DOHH2 (cell line): ENCODE measurements at regions not wholly inside any gene's neighbourhood (a gene's known extent, or its start where the extent isn't known, plus 50 kb on each side); places are given as distances from the start of the nearest gene placed in this dataset.
"Not testable (repeated sequence)": the region's sequence is repeated elsewhere in the genome, so short reads cannot be mapped to it uniquely, and the experiment has no call there.

Experiments
- H3F3A ChIP-seq: fragments of 200-600 bp; sonication (generic), shearing (Covaris generic); 2 replicates; pipeline ENCODE4 v1.6.0; 2016; ENCODE audit warnings: antibody characterized with exemption, mild to moderate bottlenecking; ENCODE audit not compliant: control insufficient read depth, insufficient read depth
- H3K27ac ChIP-seq: fragments of 200-600 bp; sonication (generic); 2 replicates; pipeline ENCODE4 v1.5.1; 2014; ENCODE audit warnings: low read depth, mild to moderate bottlenecking, low read length, moderate library complexity
- H3K27me3 ChIP-seq: fragments of 200-600 bp; sonication (generic); 2 replicates; pipeline ENCODE4 v1.6.1; 2014; ENCODE audit warnings: mild to moderate bottlenecking, low read length, mixed read lengths; ENCODE audit not compliant: control insufficient read depth
- H3K36me3 ChIP-seq: fragments of 200-600 bp; sonication (generic); 2 replicates; pipeline ENCODE4 v1.6.1; 2014; ENCODE audit warnings: mild to moderate bottlenecking, low read length, moderate library complexity, mixed read lengths; ENCODE audit not compliant: control insufficient read depth
- H3K4me1 ChIP-seq: fragments of 200-600 bp; sonication (generic); 2 replicates; pipeline ENCODE4 v1.6.1; 2014; ENCODE audit warnings: mild to moderate bottlenecking, low read length, mixed read lengths; ENCODE audit not compliant: control insufficient read depth
- H3K4me2 ChIP-seq: fragments of 200-600 bp; sonication (generic); 2 replicates; pipeline ENCODE4 v1.6.0; 2014; ENCODE audit warnings: mild to moderate bottlenecking, low read length, moderate library complexity
- H3K4me3 ChIP-seq: fragments of 200-600 bp; sonication (generic); 2 replicates; pipeline ENCODE4 v1.5.1; 2014; ENCODE audit warnings: mild to moderate bottlenecking, low read length, mixed read lengths
- H3K79me2 ChIP-seq: fragments of 200-600 bp; sonication (generic); 2 replicates; pipeline ENCODE4 v1.6.1; 2014; ENCODE audit warnings: mild to moderate bottlenecking, low read length, mixed read lengths; ENCODE audit not compliant: control insufficient read depth
- H3K9me2 ChIP-seq: fragments of 200-600 bp; sonication (generic); replicated peaks from 2 replicates; pipeline ENCODE4 v1.6.1; 2014; ENCODE audit warnings: mild to moderate bottlenecking, low read length, mixed read lengths; ENCODE audit not compliant: control insufficient read depth
- H3K9me3 ChIP-seq: fragments of 200-600 bp; sonication (generic); 2 replicates; pipeline ENCODE4 v1.6.1; 2014; ENCODE audit warnings: antibody characterized with exemption, low read length, mixed read lengths; ENCODE audit not compliant: control insufficient read depth, insufficient read depth
- H4K20me1 ChIP-seq: fragments of 200-600 bp; sonication (generic); 2 replicates; pipeline ENCODE4 v1.6.0; 2014; ENCODE audit warnings: low read depth, mild to moderate bottlenecking, antibody characterized with exemption, low read length, moderate library complexity; ENCODE audit not compliant: control insufficient read depth, insufficient read depth
- EZH2phosphoT487 ChIP-seq: fragments of 200-600 bp; sonication (generic); IDR thresholded peaks from 2 replicates; pipeline ENCODE4 v1.6.1; 2017; ENCODE audit warnings: borderline replicate concordance, mild to moderate bottlenecking, antibody characterized with exemption, low read length, moderate library complexity, mixed read lengths
- TF ChIP-seq, protein P1 (sequence below): fragments of 200-600 bp; sonication (generic); IDR thresholded peaks from one replicate; pipeline ENCODE4 v1.5.1; 2014; ENCODE audit warnings: antibody characterized with exemption, mild to moderate bottlenecking, low read depth, low read length; ENCODE audit not compliant: poor library complexity, severe bottlenecking

DNA sequence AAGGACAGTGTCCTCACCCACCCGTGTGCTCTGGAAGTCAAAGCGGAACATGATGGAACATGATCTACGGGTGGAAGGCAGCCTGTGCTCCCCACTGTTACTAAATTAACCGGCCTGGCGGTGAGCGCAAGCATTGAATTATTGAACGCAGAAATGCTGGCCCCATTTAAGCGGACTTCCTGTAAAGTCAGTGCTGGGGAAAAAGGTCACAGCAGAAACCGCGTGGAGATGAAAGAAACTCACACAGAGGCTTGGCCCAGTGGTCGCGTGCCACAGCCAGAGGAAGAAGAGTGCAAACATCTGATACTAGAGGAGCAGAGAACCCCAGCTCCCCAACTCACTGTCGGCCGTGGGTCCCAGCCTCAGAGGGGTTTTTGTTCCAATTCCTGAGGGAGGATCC is 321.2 kb downstream of the ADGRD1 start:
- Histone ChIP-seq H3K4me1 (no peaks in the 10 kb centered on the region), H3F3A (no peaks in the 10 kb centered on the region), H3K27ac (no peak overlapping the region), H3K9me2 (no peaks in the 10 kb centered on the region), H3K4me3 (no peak overlapping the region), H3K36me3 (no peaks in the 10 kb centered on the region), H4K20me1 (no peaks in the 10 kb centered on the region), H3K27me3 (no peaks in the 10 kb centered on the region), H3K9me3 (no peaks in the 10 kb centered on the region), H3K79me2 (no peaks in the 10 kb centered on the region), H3K4me2 (no peak overlapping the region)
- no peak for TF ChIP-seq EZH2phosphoT487

DNA sequence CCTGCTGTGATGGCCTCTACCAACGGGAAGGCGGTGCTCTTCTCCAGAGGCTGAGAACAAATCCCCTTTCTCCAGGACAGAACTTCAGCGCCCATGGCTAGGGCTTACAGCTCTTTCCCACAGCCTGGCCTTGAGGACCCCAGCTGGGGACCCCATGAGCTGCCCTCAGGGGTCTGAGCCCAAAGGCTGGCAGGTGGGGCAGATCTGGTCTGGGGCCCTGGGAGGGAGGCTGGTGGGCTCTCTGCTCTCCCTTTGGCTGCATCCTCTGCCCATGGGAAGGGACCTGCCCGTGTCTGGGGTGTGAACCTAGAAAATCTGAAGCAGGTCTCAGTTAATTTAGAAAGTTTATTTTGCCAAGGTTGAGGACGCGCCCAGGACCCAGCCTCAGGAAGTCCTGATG is 322.1 kb downstream of the ADGRD1 start:
- no peaks in the 10 kb centered on the region for H3K79me2 ChIP-seq
- no peaks in the 10 kb centered on the region for H3K9me3 ChIP-seq
- no peaks in the 10 kb centered on the region for H3K36me3 ChIP-seq
- no peaks in the 10 kb centered on the region for H3K4me1 ChIP-seq
- no peak overlapping the region for H3K27ac ChIP-seq
- no peaks in the 10 kb centered on the region for H4K20me1 ChIP-seq
- no peak for TF ChIP-seq EZH2phosphoT487
- TF ChIP-seq, protein P1, sequence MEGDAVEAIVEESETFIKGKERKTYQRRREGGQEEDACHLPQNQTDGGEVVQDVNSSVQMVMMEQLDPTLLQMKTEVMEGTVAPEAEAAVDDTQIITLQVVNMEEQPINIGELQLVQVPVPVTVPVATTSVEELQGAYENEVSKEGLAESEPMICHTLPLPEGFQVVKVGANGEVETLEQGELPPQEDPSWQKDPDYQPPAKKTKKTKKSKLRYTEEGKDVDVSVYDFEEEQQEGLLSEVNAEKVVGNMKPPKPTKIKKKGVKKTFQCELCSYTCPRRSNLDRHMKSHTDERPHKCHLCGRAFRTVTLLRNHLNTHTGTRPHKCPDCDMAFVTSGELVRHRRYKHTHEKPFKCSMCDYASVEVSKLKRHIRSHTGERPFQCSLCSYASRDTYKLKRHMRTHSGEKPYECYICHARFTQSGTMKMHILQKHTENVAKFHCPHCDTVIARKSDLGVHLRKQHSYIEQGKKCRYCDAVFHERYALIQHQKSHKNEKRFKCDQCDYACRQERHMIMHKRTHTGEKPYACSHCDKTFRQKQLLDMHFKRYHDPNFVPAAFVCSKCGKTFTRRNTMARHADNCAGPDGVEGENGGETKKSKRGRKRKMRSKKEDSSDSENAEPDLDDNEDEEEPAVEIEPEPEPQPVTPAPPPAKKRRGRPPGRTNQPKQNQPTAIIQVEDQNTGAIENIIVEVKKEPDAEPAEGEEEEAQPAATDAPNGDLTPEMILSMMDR = no peak
- H3K4me2 ChIP-seq = no peak overlapping the region
- H3K4me3 ChIP-seq = no peak overlapping the region
- H3F3A ChIP-seq = no peaks in the 10 kb centered on the region
- H3K27me3 ChIP-seq = no peaks in the 10 kb centered on the region
- no peaks in the 10 kb centered on the region for H3K9me2 ChIP-seq

GRCh38 chr12:131276501-131277185 is 322.9 kb downstream of the ADGRD1 start:
- no peak for TF ChIP-seq EZH2phosphoT487
- TF ChIP-seq, protein P1 = no peak
- Histone ChIP-seq H4K20me1 (no peaks in the 10 kb centered on the region), H3K4me2 (no peak overlapping the region), H3K4me1 (no peaks in the 10 kb centered on the region), H3K36me3 (no peaks in the 10 kb centered on the region), H3K4me3 (no peak overlapping the region), H3K9me2 (no peaks in the 10 kb centered on the region), H3K27ac (no peak overlapping the region), H3K27me3 (no peaks in the 10 kb centered on the region), H3F3A (no peaks in the 10 kb centered on the region), H3K79me2 (no peaks in the 10 kb centered on the region), H3K9me3 (no peaks in the 10 kb centered on the region)

DNA sequence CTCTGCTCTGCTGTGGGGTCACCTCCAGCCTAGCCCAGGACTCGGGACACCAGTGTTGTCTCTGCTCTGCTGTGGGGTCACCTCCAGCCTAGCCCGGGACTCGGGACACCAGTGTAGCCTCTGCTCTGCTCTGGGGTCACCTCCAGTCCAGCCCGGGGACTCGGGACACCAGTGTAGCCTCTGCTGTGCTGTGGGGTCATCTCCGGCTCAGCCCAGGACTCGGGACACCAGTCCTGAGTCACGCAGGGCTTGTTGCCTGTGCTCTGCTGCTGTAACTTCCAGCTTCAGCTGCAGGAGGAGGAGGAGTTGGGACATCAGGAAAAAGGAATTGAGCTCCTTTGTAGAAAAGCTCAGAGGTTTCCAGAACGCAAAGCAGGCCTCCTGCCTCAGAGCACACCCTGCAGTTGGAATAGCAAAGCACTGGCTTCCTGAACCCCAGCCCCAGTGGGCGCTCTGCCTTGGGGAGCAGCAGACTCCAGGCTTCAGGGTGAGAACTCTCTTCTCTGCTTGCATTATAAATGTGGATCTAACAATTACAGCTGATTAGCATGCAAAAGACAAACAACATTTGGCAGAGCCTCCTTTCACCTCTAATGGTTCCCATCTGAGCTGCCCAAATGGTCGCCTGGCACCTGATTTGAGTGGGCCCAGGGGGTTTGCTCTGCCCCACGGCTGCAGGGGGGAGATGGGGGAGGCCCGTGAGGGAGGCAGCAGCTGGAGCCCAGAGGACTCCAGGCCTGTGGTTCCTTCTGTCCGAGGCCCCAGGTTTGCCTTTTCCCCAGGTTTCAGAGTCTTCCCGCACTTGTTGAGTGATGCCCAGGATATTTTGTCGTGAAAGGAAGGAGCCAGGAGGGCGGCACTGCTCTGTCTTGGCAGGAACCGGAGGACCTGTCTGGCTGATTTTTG is 323.7 kb downstream of the ADGRD1 start:
- H3K4me1 ChIP-seq, H3K9me2 ChIP-seq, H3K4me3 ChIP-seq, H3K27me3 ChIP-seq, H3F3A ChIP-seq, H3K36me3 ChIP-seq, H3K27ac ChIP-seq, H3K9me3 ChIP-seq, H4K20me1 ChIP-seq, H3K4me2 ChIP-seq, H3K79me2 ChIP-seq: not testable (repeated sequence)

GRCh38 chr12:131278451-131279115 is 324.9 kb downstream of the ADGRD1 start:
- H3K27me3 ChIP-seq, H3K36me3 ChIP-seq, H3F3A ChIP-seq, H3K4me1 ChIP-seq, H3K4me3 ChIP-seq, H3K27ac ChIP-seq, H4K20me1 ChIP-seq, H3K9me2 ChIP-seq, H3K79me2 ChIP-seq, H3K4me2 ChIP-seq, H3K9me3 ChIP-seq: not testable (repeated sequence)
